HG03432 (cell line): ENCODE measurements at regions not wholly inside any gene's neighbourhood (a gene's known extent, or its start where the extent isn't known, plus 50 kb on each side); places are given as distances from the start of the nearest gene placed in this dataset.

ENCODE experiments used
- ATAC-seq: cut with Tn5 transposase; IDR thresholded peaks from one replicate; pipeline ENCODE4 v1.9.1; 2021; ENCODE audit warnings: mild to moderate bottlenecking, moderate library complexity; ENCODE audit not compliant: unreplicated experiment

DNA sequence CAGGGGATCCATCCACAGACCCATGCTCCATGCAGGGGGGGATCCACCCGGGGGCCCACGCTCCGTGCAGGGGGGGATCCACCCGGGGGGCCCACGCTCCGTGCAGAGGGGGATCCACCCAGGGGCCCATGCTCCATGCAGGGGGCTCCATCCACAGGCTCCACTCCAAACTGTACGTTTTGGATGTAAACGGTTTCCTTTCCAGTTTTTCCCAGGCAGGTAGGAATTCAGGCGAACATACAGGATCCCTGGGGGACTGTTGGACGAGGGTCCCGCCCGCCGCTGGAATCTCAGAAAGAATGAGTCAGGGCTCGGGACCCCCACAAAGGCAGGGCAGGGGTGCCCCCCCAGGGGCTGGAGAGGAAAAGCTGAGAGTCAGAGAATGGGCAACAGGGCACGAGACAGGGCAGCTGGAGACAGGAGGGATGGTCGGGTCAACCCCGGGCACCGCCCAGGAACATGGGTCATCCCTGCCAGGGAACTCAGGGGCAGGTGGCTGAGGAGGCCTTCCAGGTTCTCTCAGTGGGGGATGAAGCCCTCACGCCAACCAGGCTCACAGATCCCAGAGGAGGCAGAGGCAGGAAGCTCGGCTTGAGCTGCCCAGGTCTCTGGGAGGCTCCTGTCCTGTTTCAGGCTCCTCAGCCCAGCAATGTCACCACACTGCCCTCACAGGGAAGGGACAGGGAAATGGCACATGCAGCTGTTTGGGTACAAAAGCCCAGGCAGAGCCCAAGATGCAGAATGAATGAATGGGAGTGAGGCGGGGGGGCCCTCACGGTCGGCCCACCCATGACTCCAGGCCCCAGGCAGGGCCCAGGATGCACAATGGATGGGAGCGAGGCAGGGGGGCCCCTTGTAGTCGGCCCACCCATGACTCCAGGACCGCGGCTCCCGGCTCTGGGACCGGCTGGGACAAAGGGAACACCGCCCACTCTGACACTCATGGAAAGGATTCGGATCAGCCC is 200.2 kb downstream of the BRD1 start:
- no peak for ATAC-seq

DNA sequence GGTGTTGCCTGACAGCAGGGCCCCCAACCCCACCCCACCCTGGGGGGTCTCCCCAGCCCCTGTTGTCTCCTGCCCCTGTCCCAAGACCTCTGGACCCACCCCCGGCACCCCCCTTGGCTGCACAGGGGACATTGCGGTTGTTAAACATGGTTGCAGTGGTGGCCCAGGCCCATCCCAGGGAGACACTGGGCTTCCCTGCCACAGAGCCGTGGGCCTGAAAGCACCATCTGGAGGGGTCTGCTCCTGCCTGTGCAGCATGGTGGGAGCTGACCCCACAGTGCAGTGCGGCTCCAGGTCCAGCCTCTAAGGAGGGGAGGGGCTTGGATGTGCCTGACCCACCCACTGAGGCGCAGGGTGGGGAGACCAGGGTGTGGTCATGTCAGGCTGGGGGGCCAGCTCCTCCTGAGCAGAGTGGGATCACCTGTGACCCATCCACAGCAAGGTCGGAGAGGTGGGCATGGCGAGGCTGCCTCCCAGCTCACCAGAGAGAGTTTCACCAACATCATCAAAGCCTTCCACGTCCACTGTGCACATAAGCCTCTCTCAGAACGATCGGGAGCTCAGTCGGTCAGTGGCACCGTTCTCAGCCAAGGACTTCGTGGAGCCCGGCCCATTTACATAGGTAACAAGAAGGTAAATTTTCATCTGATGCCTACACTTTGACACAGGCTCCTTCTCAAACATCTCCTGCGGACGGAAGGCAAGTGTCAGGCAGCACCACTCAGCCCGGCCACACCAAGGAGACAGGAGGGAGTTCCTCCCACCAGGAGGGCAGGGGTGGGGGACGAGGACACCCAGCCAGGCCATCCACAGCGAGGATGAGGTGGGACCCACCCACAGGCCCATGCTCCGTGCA is 201.1 kb downstream of the BRD1 start:
- ATAC-seq, result no peak

- ATAC-seq, result no peak
Observed at GRCh38 chr22:49624421-49625177, 203.1 kb downstream of the BRD1 start.

GRCh38 chr22:49623715-49624114 is 204.0 kb downstream of the BRD1 start:
- ATAC-seq, result no peak

GRCh38 chr22:49623176-49623575 is 204.5 kb downstream of the BRD1 start:
- no peak for ATAC-seq

DNA sequence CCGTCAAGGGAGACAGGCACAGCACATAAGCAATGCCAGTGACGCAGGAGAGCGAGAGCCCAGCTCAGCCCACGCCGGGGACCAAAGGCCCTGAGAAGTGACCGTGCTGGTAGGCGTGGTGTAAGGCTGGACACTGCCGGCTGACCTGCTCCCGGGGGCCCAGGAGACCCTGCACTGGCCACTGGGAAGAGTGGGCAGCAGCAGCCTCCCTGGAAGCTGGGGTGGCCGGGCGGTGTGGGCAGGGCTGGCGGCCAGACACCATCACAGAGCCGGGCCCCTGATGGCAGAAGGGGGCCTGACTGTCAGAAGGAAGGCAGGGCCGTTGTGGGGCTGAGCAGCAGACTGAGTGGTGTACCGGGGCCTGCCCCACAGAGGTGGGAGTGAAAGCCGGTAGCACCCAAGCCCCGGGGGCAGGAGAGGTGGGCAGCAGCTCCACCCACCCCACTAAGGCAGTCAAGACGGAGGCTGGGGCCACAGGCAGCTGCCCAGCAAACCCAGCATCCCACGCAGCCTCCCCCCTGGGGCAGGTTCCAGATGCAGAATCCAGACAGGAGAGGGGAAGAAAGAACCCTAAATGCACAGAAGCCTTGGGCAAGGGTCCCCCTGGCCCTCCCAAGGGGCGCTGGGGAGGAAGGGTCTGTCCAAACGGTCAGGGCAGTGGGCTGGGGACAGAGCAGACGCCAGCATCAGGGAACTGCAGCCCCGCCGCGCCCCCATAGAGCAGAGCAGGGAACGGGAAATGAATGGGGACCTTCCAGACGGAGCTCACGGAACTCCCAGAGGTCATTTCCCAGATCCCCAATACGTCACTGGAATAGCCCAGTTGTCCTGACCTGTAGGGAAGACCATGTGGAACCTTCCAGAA is 205.2 kb downstream of the BRD1 start:
- ATAC-seq, result no peak

GRCh38 chr22:49621601-49622210 is 206.0 kb downstream of the BRD1 start:
- ATAC-seq, result no peak

DNA sequence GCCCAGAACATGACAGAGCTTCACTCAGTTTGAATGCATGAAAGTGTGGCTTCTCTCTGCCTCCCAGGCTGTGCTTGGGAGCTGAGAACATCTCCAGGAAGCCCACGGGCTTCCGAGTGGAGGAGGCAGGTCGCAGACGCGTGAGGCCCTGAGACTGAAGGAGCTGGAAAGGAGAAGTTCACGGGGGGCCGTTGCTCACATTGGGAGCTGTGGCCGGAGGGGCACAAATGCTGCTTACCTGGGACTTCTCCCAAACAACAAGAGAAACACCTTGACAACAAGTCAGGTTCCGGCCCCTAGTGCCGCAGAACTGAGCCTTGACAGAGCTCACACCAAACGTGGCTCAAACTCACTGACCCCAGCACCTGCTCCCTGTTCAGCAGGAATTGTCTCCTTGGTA is 207.0 kb downstream of the BRD1 start:
- ATAC-seq, result no peak

DNA sequence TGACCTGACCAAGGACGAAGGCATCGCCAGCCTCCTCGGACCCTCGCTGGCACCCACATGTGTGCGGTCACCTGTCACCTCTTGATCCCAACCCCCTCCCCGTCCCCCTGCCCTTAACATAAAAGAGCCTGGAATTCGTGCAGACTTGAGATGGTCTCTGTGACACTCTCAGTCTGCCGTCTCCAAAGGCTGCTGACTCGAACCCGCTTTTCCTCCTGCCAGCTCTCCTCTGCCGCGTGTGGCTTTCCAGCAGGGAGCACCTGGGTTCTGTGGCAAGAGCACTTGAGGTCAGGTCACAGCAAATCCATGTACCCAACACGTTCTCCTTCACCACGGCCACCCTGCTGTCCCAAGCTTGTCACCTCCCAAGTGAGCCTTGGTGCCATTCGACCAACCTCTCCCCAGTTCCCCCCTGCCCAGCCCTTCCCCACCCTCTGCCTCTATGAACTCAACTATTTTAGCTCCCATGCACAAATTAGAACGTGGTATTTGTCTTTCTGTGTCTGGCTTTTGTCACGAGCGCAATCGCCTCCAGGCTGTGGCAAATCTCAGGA is 207.6 kb downstream of the BRD1 start:
- no peak for ATAC-seq

GRCh38 chr22:49619301-49619700 is 208.4 kb downstream of the BRD1 start:
- no peak for ATAC-seq

- no peak for ATAC-seq
Observed at GRCh38 chr22:49618677-49618953, 209.1 kb downstream of the BRD1 start.

GRCh38 chr22:49617866-49618676 is 209.6 kb downstream of the BRD1 start:
- ATAC-seq, result no peak

DNA sequence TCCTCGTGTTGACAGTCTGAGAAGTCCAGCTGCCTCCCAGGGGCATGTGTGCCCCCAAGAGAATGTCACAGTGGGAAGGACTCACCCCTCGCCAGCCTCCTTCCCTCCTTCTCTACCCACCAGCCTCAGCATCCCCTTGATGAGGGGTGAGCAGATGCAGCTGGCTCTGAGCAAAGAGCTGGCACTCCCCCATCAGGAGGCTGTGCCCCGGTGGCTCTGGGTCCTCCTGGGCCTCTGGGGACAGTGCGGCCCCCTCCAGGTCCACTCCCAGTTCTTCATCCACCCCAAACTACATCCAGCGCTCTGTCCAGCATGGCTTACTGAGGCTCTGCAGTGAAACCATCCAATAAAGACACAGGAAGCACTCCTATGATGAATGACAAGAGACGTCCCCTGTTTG is 210.4 kb downstream of the BRD1 start:
- ATAC-seq, result no peak

GRCh38 chr22:49616356-49617231 is 211.1 kb downstream of the BRD1 start:
- no peak for ATAC-seq

DNA sequence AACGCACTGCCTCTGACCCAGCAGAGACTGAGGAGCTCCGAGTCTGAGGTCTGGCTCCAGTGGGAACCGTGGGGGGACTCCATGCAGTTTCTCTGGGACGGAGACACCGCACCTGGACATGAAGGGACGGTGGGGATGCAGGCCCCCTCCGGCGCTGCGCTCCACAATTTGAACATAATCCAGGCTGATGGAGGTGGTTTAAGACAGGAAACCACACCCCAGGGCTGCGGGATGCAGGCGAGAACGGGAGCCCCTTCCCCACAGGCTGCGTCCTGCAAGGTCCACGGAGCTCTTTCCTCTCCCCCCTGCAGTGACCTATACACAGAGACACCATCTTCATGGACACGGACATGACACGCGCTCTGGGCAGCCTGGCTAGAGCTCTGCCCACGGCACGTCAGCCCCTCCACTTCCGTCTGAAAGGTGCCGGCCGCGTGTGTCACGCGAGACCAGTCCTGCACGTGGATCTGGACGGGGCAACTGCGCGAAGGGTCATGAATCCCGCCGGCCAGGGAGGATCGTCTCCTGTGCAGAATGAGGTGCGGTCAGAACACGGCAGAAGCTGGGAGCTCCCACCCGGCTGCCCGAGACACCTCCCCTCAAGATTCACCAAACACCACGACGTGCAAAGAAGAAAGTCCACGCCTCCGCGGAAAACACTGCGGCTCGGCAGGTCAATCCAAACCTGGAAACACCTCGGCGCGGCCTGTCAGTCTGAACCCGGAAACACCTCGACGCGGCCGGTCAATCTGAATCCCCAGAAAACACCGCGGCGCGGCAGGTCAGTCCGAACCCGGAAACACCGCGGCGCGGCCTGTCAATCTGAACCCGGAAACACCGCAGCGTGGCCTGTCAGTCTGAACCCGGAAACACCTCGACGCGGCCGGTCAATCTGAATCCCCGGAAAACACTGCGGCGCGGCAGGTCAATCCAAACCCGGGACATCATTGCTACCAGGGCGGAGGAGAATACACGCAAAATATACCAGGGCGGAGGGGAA is 212.4 kb downstream of the BRD1 start:
- no peak for ATAC-seq

DNA sequence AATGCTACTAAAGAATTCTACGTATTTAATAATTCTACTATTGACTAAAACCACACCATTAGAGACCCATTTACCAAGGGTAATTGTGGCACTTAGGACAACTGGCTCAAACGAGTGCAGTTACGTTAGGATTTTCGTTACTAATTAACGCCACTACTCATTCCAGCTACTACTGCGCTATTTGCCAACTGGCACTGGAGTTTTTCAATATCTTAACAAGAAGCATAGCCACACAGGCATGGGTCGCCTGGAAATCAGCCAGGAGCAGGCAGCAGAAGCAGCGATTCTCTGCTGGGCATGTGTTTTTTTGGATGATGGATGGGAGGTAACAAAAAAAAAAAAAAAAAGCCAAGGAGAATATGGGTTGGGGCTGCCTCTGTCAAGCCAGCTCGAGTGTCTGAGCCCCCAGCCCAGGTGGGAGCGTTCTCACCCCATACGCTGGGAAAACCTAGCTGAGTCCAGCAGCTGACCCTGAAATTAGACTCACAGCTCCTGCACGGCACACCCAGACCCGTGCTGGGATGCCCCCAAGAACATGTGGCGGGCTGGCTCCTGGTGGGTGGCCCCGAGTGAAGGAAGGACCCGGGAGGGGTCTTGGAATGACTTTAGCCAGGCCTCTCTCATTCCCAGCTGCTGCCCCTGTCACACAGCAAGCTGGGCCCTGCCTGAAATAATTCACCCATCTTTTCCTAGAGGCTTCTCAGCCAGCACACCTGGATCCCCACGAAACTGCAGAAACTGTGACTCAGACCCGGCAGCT is 214.0 kb downstream of the BRD1 start:
- no peak for ATAC-seq
